Activated CD4-positive, alpha-beta T cell treated with anti-CD3 and anti-CD28 coated beads, Interleukin-10, Interleukin-2, amounts not matched to agents 100 ng/mL and 50 ng/mL, durations not matched to agents 16 hours and 8 hours (primary cell): ENCODE measurements at regions not wholly inside any gene's neighbourhood (a gene's known extent, or its start where the extent isn't known, plus 50 kb on each side); places are given as distances from the start of the nearest gene placed in this dataset.

Experiments
- DNase-seq: peaks from one replicate; pipeline ENCODE4 v3.0.0-alpha.2; 2020

DNA sequence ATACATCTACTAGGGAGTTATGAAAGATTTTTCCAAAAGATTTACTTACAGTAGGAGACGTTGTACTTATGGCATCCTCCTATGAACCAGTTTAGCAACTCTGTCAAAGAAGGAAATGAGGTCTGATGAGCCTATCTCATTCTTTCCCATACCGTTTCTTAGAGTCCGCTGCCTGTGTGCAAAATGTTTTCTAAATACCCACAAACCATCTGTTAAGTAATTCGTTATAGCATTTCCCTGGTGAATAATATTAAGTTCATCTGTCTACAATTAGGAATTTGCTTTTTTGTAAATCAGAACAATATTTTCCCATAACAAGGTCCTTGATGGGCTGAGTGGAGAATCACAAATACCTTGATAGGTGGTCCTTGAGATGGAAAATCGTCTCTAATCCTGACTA, 178.8 kb upstream of the TMTC4 start:
- DNase-seq = no peak

DNA sequence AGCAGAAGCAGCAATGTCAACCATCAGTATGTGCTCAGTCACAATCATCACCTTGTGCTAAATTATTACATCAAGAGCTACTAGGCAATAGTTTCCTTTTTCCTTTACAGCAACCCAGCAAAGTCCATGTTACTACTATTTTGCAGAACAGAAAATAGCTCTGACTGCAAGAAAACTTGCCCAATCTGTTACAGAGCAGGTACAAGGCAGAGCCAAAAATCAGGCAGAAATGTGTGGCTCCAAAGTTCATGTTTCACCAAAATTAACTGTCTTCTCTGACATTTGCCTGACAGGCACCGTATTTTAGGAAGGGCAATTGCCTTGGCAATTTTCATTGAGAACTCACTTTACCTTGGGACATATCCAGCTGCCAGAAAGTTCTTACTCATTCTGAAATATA, 177.6 kb upstream of the TMTC4 start:
- no peak for DNase-seq

DNA sequence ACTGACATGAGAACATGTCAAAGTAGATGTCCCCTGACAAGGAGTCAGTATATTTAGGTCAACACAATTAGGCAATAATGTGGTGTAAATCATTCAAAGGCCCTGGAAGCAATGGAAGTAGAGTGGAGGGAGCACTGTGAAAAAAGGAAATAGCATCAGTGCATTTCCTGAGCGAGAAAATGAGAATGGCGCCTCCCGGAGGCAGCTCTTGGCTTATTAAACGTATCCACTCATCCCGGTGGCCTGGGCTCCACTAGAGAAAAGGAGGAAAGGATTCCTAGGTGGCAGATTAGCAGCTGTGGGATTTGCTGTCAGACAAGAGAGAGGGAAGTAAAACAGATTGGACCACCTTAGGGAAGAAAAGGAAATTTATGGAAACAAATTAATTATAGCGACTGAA, 173.7 kb upstream of the TMTC4 start:
- no peak for DNase-seq

DNA sequence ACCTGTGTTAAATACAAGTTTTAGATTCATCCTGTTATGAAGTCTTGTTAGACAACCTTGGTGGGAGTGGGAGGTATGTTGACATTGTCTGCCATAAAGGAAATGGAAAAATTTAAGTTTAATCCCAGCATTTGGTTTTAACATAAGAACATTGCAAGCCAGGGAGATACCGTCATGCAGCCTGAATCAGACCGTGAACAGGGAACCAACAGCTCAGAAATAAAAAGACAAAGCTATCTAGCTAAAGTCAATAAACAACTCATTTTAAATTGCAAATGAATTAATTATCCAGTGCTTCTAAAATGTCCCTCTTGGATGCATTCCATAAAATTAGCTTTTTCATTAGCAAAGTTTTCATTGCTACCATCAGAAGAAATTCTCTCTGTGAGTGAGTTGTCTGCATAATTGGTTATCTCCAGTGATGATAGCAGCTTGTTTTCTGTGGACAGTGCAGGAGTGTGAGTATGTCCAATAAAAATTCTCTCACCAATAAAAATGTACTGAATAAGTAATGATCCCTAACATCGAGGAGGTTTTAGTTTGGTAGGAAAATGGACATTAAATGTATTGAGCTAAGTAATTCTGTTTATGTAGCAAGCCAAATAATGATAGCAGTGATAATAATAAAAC, 170.6 kb upstream of the TMTC4 start:
- DNase-seq = no peak

DNA sequence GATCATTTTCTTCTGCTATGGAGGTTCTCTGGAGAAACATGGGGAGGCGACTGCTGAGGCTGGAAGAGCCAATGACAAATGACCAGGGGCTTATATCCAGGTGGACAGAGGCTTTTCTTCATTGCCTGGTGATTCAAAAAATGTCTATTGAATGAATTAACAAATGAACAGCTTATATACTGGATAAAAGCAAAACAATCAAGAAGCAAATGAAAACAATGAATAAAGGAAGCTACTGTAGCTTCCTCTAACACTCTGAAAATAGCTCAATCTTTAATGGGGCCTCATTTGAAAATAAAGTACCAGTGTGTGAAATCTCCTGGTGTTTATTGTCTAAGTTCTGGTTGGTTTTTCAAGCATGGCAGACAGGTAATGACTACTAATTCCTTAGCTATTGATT, 167.5 kb upstream of the TMTC4 start:
- no peak for DNase-seq

DNA sequence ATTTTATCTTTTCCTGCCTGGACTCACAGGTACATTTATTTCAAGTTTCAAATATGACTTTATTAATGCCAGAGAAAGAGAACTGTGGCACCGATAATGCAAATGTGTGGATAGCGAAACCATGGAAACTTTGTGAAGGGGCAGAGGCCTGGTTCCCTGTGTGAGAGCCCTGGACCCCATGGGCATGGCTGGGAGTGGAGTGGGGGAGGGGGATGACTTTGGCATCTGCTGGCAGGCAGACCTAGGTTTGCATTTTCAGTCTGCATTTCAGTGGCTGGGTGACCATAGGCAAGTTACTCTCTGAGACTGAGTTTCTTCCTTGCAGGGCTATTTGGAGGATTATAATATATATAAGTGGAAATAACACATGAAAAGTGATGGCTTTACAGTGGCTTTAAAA, 163.8 kb upstream of the TMTC4 start:
- DNase-seq = no peak

DNA sequence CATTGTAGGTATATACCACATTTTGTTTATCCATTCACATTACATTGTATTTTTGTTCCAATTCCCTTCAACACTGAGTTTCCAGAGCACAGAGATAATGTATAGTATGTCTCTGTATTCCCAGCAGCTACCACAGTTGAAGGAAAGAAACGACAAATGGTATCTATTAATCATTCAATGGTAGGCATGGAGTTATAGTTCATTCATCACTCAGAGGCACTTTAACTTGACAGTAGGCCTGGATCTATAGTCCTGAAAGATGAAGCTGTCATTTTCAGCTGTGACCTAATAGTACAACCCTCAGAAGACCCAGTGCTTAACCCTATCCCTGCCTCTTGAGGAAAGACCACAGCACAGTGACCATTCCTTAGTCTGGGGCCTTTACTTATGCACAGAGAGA, 163.0 kb upstream of the TMTC4 start:
- no peak for DNase-seq

DNA sequence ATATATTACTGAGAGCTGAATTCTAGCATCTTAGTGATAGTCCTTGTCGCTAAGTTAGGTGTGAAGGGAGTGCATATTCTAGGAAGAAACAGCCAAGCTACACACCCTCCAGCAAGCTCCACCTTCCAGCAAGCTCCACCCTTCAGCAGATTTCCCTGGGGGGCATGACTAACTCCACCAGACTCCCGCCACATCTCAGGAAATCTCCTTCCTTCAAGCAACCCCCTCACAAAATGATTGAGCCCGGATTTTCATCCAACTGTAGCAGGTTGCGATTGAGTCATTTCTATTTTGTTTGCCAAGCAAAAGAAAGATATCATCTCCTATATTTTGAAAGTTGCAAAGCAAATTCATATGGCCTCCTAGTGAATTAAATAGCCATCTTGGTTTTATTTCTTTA, 162.1 kb upstream of the TMTC4 start:
- no peak for DNase-seq

DNA sequence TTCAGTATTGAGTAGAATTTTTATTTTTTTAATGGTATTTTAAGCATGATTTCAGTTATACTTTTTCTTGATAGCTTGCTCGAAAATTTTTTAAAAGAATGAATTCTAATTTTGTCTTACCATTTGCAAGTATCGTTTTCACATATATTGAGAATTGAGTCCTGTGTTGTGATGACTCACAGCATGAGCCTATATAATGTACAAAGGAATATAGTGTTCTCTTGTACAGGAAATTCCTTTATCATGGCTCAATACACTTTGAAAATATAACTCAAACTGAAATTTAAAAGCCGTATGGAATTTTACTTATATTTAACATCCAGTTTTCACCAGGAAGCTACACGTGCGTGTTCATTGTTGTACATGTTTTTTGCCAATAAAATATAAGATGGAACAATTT, 161.1 kb upstream of the TMTC4 start:
- DNase-seq = no peak

DNA sequence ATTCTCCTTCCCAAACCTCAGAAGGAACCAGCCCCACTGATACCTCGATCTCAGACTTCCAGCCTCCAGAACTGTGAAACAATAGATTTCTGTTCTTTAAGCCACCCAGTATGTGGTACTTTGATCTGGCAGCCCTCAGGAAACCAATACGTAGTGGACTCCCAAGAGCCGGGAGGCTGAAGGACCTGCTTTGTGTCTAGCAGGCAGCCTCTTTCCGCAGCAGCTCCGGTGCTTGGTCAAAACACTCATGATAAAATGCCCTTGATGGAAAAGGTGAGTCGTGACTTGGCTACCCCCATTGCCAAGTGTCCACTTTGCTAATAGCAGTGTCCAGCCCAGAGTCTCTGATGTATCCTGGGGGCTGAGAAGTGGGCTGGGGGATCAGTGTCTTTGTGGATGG, 158.8 kb upstream of the TMTC4 start:
- DNase-seq = no peak

DNA sequence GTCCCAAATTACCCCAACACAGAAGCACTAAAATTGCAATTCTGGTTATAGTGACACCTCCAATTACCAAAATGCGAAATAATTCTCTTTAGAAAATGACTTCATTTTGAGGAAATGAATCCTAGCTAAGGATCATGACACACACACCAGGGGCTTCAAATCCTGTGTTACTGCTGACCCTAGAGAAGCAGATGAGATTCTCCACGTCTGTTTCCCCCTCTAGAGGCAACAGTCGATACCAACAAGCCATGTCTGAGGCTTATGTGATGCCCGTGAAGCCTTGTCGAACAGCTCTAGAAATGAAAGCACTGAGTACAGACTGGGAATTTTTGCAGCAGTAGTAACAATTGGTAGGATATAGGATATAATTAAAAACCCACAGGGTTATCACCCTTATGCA, 153.6 kb upstream of the TMTC4 start:
- no peak for DNase-seq

DNA sequence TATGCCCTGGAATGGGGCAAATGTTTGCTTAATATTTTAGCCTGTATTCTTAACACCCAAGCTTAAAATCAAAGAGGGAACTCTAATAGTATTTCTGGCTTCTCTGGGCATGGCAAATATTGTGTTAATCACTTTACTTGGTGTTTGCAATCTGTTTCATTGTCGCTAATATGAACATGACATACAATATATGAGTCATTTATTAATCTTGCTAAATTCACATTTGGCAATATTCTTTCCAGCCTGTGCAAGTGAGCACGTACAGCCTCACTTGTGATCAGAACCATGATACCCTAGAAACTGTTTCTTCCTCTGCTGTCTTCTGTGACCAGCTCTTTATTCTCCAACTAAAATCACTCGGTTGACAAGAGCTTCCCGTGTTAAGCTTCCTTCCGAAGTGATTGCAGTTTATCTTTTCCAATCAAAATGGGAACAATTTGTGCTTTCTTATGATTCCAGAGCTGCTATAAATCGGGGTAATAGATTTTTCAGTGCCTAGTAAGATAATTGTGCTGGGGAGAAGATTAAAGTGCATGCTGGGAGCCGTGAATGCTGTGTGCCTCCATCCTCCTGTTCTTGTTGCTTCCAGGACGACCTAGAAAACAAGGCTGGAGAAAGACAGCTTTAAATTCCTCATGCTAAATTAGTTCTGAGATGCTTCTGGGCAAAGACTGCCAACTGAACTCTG, 153.0 kb upstream of the TMTC4 start:
- no peak for DNase-seq

DNA sequence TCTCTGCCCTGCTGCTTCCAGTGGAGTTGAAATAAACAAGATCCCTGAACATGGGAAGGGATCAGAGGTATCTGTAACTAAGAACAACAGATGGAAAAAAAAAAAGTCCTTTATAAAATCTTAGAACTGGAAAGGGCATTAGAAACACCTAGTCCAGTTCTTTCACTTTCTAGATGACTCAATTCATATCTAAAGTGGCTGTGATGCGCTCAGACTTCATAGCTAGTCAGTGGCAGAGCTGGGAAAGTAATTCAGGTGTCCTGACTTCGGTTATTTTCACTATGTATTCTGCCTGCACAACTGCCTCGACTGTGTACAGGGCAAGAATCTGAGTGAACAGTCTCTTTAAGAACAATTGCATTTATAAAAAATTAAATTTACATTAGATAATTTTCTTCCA, 151.8 kb upstream of the TMTC4 start:
- DNase-seq = no peak

DNA sequence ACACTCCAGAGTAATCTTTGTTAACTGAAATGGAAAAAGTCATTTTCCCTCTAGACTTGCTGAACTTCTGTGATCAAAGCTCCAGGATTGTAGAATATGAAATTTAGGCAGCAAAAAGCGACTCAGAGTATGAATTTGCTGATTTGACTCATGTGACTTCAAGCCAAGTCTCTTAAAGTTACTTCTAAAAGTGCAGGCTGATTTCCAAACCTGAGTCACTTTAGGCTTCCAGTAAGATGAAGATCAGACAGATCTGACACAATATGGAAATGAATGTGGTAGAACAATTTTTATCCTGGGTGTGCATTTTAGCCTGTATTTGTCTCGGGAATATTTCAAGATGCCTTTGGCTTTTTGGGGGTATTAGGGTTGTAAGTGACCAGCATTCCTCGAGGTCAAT, 151.0 kb upstream of the TMTC4 start:
- DNase-seq = no peak

DNA sequence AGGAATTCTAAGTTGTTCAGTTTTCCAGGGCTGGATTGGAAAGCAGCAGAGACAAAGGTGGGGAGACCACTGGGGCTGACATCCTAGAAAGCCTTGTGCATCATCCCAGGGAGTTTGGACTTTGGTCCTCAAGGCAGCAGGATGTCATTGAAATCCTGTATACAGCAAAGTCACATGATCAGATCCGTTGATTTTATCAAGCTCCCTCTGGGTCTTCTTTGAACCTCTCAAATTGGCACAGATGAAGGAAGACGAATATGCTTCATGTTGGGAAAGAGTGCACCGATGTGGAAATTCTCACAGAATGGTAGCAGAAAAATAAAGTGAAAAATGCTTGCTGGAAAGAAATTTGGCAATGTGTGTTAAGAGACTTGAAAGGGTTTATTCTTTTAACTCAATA, 149.8 kb upstream of the TMTC4 start:
- no peak for DNase-seq

DNA sequence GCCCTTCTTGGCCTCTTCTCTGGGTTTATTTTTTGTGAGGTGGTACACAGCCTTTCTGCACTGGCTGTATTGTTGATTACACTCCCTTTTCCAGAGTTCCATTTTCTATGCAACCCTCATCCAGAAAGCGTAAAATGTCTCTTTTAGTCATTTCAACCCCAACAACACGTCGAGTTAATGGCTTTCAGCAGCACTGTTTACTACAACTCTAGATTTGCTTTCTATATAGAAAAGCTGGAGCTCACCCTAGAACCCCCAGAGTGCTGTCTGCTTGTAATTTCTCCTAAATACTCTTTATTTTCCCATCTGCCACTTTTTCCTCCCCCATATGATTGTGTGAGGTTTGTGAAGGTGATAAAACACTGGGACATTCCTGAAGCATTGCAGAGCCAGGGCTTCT, 148.9 kb upstream of the TMTC4 start:
- DNase-seq = no peak

DNA sequence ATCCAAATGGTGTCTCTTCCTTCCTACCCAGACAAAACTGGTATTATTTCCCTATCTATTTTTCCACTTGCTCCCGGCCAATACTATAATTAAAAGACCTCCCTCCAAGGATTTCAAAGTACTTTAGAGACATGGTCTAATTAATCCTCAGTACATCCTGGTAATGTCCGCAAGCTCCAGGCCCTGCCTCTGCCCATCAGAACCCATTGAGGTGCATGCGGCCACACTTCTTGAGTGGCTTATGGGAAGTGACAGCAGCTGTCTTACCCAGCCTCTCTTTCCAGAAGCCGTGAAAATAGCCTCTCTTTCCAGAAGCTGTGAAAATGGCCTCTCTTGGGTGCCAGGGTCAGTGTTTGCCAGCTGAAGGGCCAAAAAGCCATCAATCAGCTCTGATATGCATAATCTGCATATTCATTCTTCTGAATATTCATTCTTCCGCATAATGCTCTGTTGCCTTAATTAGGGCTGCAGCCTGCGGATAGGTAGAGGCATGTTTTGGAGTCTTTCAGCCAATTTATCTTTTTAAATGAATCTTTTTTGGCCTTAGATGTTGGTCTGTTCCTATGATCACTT, 148.4 kb upstream of the TMTC4 start:
- no peak for DNase-seq

DNA sequence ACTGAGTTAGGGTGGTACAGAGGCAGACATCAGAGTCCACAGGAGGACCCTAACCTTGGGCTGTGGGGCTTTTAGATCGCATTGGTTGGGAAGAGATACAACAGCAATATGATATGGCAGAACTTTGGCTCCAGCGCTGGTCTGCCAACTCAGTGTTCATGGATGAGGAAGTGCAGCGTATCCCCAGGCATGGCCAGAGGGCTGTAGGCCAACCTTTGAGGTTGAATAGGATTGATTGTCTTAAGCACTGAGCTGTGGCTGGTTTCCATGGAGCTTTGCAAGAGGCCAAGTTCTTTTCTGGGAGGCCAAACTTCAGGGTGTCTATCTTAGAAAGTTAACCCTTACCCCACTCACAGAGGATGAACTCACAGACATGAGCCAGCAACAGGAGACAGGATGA, 144.1 kb upstream of the TMTC4 start:
- no peak for DNase-seq

DNA sequence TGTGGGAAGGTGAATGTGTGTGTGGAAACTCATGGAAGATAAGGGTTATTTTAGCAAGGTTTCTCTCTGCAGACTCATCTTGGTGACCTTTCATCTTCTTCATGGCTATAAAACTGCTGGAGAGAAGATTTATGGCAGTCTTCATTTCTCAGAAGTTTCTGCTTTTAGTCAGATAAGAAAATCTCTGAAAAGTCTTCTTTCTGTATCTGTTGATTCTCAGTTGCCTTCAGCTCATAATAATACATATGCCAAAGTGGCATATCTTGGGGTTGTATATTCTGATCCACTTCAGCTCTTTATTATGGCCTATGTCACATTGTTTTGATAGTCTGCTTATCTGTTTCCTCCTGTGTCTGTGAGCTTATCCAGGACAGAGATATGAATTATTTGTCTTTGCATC, 143.3 kb upstream of the TMTC4 start:
- DNase-seq = no peak

DNA sequence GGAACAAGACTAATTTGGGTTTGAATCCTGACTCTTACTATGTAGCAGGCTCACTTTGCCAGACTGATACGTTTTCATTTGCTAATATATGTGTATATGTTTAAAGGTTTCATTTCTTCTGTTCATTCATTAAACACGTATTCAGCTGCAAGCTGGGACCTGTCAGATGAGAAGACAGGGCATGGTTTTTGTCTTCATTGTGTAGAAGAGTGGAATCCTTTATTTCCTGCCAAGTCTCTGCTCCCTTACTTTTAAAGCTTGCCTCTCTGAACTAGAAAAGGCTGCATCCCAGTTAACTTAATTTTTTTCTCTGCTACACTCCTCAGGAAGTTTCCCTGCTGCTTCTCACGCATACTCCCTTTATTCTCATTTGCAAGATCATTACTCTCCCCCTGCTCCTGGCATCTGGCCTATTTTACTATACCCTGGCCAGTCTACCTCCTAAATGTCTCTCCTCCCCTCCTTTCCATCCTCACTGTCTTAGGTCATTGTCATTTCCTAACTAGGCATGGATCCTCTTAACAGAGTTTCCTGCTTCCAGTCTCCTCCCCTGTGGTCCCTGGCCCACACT, 141.0 kb upstream of the TMTC4 start:
- DNase-seq = no peak

DNA sequence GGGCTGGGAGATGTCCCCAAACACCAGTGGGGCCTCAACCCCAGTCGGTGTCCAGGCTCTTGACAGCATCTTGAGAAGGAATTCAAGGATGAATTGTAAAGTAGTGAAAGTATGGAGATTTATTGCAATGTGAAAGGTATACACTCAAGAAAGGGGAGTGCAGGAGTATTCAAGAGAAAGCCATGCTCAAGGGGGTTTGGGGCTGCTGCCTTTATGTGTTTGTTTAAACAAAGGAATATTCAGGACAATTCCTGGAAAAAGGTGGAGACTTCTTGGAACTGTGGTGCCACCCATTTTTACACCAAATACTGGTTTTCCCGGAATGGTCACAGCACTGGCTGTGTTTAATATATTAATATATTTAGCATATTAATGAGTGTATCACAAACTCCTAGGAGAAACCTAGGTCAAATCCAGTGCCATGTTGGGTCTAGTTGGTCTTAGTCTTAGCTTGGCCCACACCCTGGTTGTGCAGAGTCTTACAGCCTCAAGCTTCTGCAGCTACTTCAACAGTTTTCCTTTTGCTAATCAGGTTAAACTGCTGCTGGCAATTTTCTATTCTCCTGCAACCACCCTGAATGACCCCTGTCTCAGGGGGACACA, 138.5 kb upstream of the TMTC4 start:
- no peak for DNase-seq

DNA sequence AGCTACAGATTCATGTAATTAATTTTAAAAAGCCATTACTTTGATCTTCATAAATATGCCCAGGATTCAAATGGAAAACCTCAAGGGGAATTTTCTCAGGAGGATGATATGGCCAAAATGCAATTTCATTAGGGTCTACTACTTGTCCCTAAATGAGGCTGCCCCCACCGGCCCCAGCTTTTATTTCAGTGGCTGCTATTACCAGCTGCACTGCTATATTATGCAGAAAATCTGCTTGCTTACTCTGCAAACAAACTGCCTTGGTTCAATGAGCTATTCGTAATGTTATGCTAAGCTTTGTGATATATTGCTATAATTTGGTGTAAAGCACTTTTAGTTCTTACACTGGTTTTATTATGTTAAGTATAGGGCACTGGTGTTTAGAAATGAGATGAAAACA, 137.3 kb upstream of the TMTC4 start:
- no peak for DNase-seq

DNA sequence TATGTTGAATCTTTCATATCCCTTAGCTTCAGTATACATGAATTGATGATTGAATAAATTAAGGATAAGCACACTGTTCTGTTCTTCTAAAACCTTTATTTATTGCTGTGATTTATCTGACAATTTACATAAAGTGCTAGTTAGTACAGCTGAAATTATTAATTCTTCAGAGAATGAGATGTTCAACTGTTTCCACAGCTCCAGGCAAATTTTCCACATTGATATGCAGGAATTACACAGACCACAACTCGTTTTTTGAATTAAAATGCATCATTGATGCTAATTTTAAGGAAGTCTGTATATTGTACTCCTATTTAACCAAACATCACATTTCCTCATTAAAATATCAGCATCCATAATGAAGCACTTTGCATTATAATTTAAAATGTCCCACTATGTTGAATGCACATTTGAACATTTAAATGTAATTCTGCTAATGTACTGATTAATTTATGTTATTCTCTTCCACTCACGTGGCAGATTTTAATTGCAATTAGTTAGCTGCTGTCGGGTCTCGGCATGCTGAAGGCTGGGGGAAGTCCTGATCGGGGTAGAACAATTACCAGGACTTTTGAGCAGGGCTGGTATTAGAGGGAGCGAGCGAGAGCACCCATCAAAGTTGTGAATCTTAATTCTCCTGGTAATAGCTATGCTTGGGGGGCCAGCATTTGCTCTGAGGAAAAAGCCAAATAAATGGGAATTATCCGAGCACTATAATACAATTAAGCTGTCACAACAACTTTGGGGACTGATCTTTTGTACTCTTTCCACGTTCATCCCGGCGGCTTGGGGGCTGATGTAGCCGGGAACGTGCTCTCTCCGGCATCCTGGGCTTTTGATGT, 136.7 kb upstream of the TMTC4 start:
- DNase-seq = no peak
